ENCODE measurements at regions not wholly inside any gene's neighbourhood (a gene's known extent, or its start where the extent isn't known, plus 50 kb on each side); places are given as distances from the start of the nearest gene placed in this dataset.
"Not testable (repeated sequence)": the region's sequence is repeated elsewhere in the genome, so short reads cannot be mapped to it uniquely, and the experiment has no call there.

GRCh38 chrX:44785652-44786051 lies 58.2 kb upstream of the DUSP21 start:
- no peak for DNase-seq (ENCODE audit: low read depth)

- no peak for DNase-seq (ENCODE audit: low read depth)
These were observed 59.6 kb upstream of the DUSP21 start for GRCh38 chrX:44784241-44784640.

- no peak for DNase-seq (ENCODE audit: low read depth)
These were observed 65.6 kb upstream of the DUSP21 start for GRCh38 chrX:44778254-44778653.

DNA sequence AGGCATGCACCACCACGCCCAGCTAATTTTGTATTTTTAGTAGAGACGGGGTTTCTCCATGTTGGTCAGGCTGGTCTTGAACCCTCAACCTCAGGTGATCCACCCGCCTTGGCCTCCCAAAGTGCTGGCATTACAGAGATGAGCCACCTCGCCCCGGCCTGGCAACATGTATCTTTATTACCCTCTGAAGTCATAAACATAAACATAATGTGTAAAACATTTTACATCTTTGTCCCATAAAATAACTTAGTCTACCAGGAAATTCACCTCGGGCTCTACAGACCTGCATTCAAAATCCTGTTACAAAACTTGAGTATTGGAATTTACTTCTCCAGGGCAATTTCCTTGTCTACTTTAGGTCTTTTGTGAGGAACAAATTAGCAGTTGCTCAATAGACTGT lies 68.1 kb upstream of the DUSP21 start:
- no peak for DNase-seq (ENCODE audit: low read depth)

DNA sequence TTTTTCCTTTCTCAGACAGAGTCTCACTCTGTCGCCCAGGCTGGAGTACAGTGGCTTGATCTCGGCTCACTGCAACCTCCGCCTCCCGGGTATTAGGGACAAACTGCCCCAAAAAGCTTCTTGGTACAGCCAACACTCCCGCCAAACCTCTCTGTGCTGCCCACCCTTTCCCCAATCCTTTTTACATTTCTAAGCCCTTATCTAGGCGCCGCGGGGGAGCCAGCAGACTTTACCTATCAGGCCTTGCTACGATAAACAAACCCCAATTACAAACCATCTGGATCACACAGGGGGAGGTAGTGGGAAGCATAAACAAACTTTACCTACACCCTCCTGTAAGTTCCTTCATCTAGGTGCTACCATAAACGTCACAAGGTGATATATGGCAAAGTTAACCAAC lies 69.8 kb upstream of the DUSP21 start:
- DNase-seq (ENCODE audit: low read depth), result not testable (repeated sequence)

GRCh38 chrX:44770121-44770520 lies 73.7 kb upstream of the DUSP21 start:
- no peak for DNase-seq (ENCODE audit: low read depth)

DNA sequence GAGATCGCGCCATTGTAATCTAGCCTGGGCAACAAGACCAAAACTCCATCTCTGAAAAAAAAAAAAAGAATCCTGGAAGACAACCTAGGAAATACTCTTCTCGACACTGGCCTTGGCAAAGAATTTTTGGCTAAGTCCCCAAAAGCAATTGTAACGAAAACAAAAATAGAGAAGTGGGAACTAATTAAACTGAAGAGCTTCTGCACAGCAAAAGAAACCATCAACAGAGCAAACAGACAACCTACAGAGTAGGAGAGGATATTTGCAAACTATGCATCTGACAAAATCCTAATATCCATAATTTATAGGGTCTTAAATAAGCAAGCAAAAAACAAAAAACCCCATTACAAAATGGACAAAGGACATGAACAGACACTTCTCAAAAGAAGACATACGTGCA lies 76.5 kb upstream of the DUSP21 start:
- DNase-seq (ENCODE audit: low read depth), result no peak

- no peak for DNase-seq (ENCODE audit: low read depth)
These were observed 78.3 kb upstream of the DUSP21 start for GRCh38 chrX:44765556-44765955.

DNA sequence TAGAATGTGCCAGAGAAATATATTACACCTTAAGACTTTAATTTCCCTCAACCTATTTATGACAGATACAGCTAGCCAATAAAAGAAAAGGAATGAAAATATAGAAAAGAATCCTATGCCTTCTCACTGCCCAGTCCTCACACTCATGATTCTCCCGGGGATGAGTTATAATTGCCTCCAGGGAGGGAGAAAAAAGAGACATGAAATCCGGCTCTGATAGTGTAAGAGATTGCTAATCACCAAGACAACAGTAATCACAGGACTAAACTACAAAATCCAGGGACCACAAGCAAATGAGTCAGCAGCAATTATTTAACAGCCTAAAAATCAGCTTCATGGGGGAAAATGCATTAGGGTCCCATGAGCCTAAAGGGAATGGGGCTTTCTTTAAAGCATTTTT lies 95.9 kb upstream of the DUSP21 start:
- no peak for DNase-seq (ENCODE audit: low read depth)

DNA sequence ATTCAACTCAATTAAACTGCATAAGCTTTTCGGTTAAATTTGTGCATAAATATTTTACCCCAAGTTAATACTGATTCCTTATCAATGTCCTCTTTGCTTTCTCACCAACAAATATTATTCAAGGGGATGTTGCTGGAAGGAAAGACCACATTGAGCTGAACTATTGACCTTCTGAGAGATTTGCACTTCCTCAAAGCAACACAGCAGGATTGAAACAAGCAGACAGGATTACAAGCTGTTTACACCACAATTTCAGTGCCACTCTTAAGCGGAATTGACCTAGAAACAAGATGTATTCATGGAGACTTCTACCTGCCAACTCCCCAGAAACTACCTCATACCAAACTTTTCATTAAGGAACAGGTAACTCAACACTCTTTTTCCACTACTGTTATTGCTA lies 96.5 kb upstream of the DUSP21 start:
- no peak for DNase-seq (ENCODE audit: low read depth)

DNA sequence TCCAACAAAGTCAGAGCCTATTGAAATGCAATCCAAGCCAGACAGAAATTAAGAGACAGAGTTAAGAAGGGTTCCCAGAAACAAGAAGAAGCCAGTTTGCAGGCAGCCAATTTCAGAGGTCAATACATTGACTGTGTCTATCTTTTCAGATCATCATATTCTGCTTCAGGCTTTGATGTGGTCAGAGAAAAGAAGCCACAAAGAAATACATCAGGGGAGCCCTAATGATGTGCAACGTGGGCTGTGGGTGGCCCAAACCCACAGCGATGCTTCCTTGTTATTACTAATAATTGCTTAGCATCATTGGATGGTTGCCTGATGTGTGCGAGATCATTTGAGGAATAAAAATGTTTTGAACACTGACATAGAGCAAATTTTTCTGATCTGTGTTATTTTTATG lies 99.0 kb upstream of the DUSP21 start:
- no peak for DNase-seq (ENCODE audit: low read depth)

DNA sequence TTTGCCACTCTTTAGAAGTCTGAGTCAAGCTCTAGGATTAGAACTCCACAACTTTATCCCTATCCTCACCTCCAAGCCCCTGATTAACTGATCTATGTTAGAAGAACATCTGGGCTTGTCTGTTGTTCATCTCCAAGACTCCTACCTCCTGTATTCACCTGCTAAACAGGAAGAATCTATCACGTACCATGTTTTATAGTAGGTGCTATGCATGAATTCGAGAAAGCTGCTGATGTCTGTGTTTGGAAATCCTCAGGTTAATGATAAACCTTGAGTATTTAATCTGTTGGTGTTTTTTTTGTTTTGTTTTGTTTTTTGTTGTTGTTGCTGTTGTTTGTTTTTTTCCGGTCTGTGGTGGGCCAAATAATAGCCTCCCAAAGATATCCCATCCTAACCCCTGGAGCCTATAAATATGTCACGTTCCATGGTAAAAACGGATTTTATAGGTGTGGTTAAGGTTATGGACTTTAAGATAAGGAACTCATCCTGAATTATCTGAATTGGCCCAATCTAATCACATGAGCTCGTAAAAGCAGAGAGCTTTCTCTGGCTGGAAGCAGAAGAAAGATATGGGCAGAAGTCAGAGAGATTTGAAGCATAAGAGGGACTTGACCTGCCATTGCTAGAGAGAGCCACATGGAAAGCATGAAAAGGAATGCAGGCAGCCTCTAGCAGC lies 101.2 kb upstream of the DUSP21 start:
- DNase-seq (ENCODE audit: low read depth), result no peak

DNA sequence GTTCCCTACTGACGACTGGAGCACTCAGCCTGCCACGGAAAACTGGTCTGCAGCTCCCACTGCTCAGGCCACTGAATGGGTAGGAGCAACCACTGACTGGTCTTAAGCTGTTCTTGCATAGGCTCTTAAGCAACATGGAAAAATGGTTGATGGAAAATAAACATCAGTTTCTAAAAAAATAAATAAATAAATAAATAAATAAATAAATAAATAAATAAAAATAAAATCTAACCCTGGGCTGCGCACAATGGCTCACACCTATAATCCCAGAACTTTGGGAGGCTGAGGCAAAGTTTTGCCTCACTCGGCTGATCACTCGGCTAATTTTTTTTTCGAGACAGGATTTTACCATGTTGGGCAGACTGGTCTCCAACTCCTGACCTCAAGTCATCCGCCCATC lies 102.0 kb upstream of the DUSP21 start:
- not testable (repeated sequence) for DNase-seq (ENCODE audit: low read depth)

- DNase-seq (ENCODE audit: low read depth), result not testable (repeated sequence)
These were observed 102.4 kb upstream of the DUSP21 start for GRCh38 chrX:44741458-44741857.

DNA sequence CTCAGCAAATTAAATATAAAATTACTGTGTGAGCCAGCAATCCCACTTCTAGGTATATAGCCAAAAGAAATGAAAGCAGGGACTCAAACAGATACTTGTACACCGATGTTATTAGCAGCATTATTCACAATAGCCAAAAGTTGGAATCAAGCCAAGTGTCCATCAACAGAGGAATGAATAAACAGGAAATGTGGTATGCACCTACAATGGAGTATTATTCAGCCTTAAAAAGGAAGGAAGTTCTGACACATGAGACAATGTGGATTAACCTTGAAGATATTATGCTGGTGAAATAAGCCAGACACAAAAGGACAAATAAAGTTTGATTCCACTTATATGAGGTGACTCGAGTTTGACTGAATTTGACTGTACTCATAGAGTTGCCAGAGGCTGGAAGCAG lies 108.3 kb upstream of the DUSP21 start:
- DNase-seq (ENCODE audit: low read depth), result no peak

- no peak for DNase-seq (ENCODE audit: low read depth)
These were observed 109.9 kb upstream of the DUSP21 start for GRCh38 chrX:44733931-44734330.

DNA sequence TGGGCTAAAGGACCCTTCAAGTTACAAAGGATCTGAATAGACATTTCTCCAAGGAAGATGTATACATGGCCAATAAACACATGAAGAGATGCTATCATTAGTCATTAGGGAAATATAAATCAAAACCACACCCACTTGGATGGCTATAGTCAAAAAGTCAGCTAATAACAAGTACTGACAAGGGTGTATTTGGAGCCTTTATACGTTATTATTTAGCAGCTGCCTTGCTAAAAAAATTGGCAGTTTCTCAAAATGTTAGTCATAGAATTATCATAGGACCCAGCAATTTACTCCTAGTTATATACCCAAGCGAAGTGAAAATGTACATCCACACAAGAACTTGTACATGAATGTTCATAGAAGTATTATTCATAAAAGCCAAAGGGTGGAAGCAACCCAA lies 112.7 kb upstream of the DUSP21 start:
- no peak for DNase-seq (ENCODE audit: low read depth)

GRCh38 chrX:44723426-44723825 lies 120.4 kb upstream of the DUSP21 start:
- no peak for DNase-seq (ENCODE audit: low read depth)

DNA sequence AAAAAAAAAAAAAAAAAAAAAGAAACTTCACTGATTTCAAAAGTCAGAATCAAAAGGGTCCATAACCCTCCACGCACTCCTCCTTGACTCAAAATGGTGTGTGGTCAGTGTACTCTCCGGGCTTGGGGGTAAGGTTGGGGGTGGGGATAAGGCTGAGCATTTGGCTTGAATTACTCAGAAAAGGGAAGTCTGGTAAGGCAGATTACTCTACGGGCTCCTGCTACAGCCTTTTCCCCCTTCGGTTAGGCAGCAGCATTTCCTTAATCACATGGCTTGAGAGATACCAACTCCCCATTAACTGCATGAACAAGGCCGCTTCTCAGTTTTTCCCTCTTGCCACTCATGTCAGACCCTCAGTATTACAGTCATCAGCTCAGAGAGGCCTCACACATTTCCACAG lies 135.4 kb upstream of the DUSP21 start:
- DNase-seq (ENCODE audit: low read depth), result peak; percentile 63

DNA sequence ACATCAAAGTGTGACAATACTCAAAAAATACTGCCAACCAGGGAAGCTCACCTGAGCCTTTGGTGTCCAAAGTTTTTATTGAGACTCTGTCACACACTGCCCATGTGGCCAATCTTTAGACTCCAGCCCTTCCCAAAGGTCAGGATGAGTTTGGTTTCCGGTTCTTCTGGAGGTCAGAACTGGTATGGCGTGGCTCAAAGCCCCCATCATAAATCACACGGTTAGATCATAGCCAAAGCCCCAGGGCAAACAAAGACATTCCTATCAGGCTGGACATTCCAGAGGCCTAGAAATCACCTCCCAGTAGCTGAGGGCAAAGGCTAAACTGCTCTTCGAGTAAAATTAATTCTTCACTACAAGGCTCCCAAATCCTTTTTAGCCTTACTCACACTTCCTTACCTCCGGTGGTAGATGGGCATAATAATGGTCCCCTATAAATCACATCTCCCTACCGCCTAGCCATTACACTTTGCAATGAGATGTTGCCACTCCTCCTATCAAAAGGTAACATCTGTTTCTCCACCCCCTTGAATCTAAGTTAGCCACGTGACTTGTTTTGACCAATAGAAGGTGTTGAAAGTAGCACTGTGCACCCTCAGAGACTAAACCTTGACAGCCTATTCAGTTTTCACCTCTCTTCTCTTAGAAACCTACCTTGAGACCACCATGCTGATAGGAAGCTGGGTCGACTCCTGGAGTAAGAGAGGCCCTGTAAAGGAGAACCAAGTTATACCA lies 137.8 kb upstream of the DUSP21 start:
- peak; percentile 7 for DNase-seq (ENCODE audit: low read depth)

- DNase-seq (ENCODE audit: low read depth), result no peak
These were observed 145.5 kb upstream of the DUSP21 start for GRCh38 chrX:44698357-44698756.

GRCh38 chrX:44693255-44693654 lies 150.6 kb upstream of the DUSP21 start:
- no peak for DNase-seq (ENCODE audit: low read depth)

GRCh38 chrX:44690129-44690528 lies 147.5 kb upstream of the FUNDC1 start:
- no peak for DNase-seq (ENCODE audit: low read depth)
